ENCODE measurements at regions not wholly inside any gene's neighbourhood (a gene's known extent, or its start where the extent isn't known, plus 50 kb on each side); places are given as distances from the start of the nearest gene placed in this dataset.

DNA sequence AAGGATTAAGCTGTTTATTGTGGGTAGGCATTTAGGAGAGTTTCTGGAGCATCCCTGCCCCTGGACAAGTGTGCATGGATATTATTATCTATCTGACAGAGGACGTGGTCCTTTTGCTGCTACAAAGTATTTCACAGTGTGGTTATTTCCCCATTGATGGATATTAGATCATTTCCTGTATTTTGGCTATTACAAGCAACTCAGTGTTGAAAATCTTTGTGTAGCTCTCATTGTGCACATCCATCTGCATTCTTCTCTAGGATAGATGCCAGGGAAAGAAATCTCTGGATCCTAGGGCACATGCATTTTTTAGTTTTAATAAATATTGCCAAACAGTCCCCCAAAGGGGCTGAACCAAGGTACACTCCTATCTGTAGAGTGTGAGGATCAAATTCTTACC is 154.3 kb upstream of the SRRM4 start:
- H2AFZ ChIP-seq (ENCODE audit: insufficient read depth, low read length, poor library complexity): no peak overlapping the region
- no CpG with 5 or more reads among the region's 1 CpG for WGBS (ENCODE audit: extremely low coverage, insufficient coverage, insufficient read length)
- no peak overlapping the region for H2BK5ac ChIP-seq (ENCODE audit: low read depth, low read length, poor library complexity)
- no peak overlapping the region for H3K14ac ChIP-seq (ENCODE audit: low read length)
- no peak overlapping the region for H2AK5ac ChIP-seq (ENCODE audit: low read length)
- H2BK12ac ChIP-seq (ENCODE audit: low read length): no peak overlapping the region
- no peak for DNase-seq
- no peak overlapping the region for H3K18ac ChIP-seq (ENCODE audit: low read length)
- H3K9ac ChIP-seq (ENCODE audit: low read length): no peak overlapping the region
- no peak overlapping the region for H4K12ac ChIP-seq (ENCODE audit: low read depth, low read length)
- no peaks in the 10 kb centered on the region for H3K36me3 ChIP-seq (ENCODE audit: control insufficient read depth in 1 of 2, insufficient read depth in 2 of 2, low read length in 2 of 2)
- no peaks in the 10 kb centered on the region for H3K27me3 ChIP-seq (ENCODE audit: insufficient read depth, low read length)
- no peak overlapping the region for H4K8ac ChIP-seq (ENCODE audit: low read depth, low read length)
- H2BK120ac ChIP-seq (ENCODE audit: insufficient read depth, low read length, poor library complexity): no peak overlapping the region
- H3K23ac ChIP-seq (ENCODE audit: low read length): no peak overlapping the region
- no peaks in the 10 kb centered on the region for H3K9me3 ChIP-seq (ENCODE audit: insufficient read depth, low read depth, low read length)
- no peak overlapping the region for H4K91ac ChIP-seq (ENCODE audit: low read depth, low read length)
- H3K4ac ChIP-seq (ENCODE audit: low read depth, low read length): no peak overlapping the region
- no peak overlapping the region for H3K4me3 ChIP-seq (ENCODE audit: low read depth, low read length)
- no peak overlapping the region for H3K4me2 ChIP-seq (ENCODE audit: low read length)
- no peak overlapping the region for H3K27ac ChIP-seq (ENCODE audit: low read depth, low read length)
- H3K79me1 ChIP-seq (ENCODE audit: low read length): no peaks in the 10 kb centered on the region
- H3K79me2 ChIP-seq (ENCODE audit: control insufficient read depth, insufficient read depth, low read length, poor library complexity): no peaks in the 10 kb centered on the region
- no peaks in the 10 kb centered on the region for H3K4me1 ChIP-seq (ENCODE audit: control insufficient read depth in 1 of 2, insufficient read depth in 2 of 2, low read length in 2 of 2)

DNA sequence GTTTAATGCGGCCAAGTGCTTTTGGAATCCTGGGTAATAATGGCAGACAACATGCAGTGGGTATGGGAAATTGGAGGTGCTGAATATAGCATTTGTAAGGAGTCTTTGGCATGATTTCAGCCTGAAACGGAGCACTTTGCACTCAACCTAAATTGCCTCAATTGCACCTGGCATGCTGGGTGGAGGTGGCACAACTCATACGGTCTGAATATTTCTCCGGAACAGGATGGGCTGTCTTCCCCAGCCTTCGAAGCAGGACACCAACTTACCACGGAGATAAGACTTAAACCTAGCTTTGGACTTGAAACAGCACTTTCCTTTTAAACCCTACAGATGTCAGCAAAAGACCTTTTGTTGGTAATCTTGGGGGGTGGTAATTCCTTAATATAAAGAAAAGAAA is 153.7 kb upstream of the SRRM4 start:
- no peaks in the 10 kb centered on the region for H3K79me2 ChIP-seq (ENCODE audit: control insufficient read depth, insufficient read depth, low read length, poor library complexity)
- no peaks in the 10 kb centered on the region for H3K27me3 ChIP-seq (ENCODE audit: insufficient read depth, low read length)
- H3K14ac ChIP-seq (ENCODE audit: low read length): no peak overlapping the region
- H2AFZ ChIP-seq (ENCODE audit: insufficient read depth, low read length, poor library complexity): no peak overlapping the region
- no peak overlapping the region for H4K8ac ChIP-seq (ENCODE audit: low read depth, low read length)
- H4K12ac ChIP-seq (ENCODE audit: low read depth, low read length): no peak overlapping the region
- H3K9ac ChIP-seq (ENCODE audit: low read length): no peak overlapping the region
- no peak overlapping the region for H3K4me2 ChIP-seq (ENCODE audit: low read length)
- H3K36me3 ChIP-seq (ENCODE audit: control insufficient read depth in 1 of 2, insufficient read depth in 2 of 2, low read length in 2 of 2): no peaks in the 10 kb centered on the region
- no peaks in the 10 kb centered on the region for H3K79me1 ChIP-seq (ENCODE audit: low read length)
- no peak overlapping the region for H3K4me3 ChIP-seq (ENCODE audit: low read depth, low read length)
- H3K27ac ChIP-seq (ENCODE audit: low read depth, low read length): no peak overlapping the region
- H3K4ac ChIP-seq (ENCODE audit: low read depth, low read length): no peak overlapping the region
- H2BK120ac ChIP-seq (ENCODE audit: insufficient read depth, low read length, poor library complexity): no peak overlapping the region
- no peak overlapping the region for H3K18ac ChIP-seq (ENCODE audit: low read length)
- H3K4me1 ChIP-seq (ENCODE audit: control insufficient read depth in 1 of 2, insufficient read depth in 2 of 2, low read length in 2 of 2): no peaks in the 10 kb centered on the region
- no peak for DNase-seq
- H2BK5ac ChIP-seq (ENCODE audit: low read depth, low read length, poor library complexity): no peak overlapping the region
- no peak overlapping the region for H4K91ac ChIP-seq (ENCODE audit: low read depth, low read length)
- no peak overlapping the region for H2AK5ac ChIP-seq (ENCODE audit: low read length)
- H2BK12ac ChIP-seq (ENCODE audit: low read length): no peak overlapping the region
- H3K9me3 ChIP-seq (ENCODE audit: insufficient read depth, low read depth, low read length): no peaks in the 10 kb centered on the region
- no CpG with 5 or more reads among the region's 6 CpGs for WGBS (ENCODE audit: extremely low coverage, insufficient coverage, insufficient read length)
- H3K23ac ChIP-seq (ENCODE audit: low read length): no peak overlapping the region

DNA sequence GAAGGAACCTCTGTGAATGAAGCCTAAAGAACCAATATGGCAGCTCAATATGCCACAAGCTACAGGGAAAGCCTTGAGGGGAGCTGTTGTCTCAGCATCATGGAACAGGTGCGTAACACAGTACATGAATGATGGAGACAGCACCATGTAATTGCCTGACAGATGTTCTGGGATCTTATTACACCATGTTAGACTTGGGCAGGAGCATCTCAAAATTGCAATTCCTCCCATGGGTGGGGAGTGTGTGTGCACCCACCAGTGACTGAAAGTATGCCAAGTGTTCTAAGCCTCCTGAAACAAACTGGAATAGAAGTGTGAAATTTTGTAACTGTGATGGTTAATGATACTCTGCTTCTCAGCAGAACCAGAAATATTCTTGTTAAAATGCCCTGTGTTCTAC is 151.0 kb upstream of the SRRM4 start:
- Histone ChIP-seq H3K9ac (ENCODE audit: low read length) (no peak overlapping the region), H3K4me3 (ENCODE audit: low read depth, low read length) (no peak overlapping the region), H3K4ac (ENCODE audit: low read depth, low read length) (no peak overlapping the region), H3K4me2 (ENCODE audit: low read length) (no peak overlapping the region), H3K4me1 (ENCODE audit: control insufficient read depth in 1 of 2, insufficient read depth in 2 of 2, low read length in 2 of 2) (no peaks in the 10 kb centered on the region), H2BK5ac (ENCODE audit: low read depth, low read length, poor library complexity) (no peak overlapping the region), H3K79me1 (ENCODE audit: low read length) (no peaks in the 10 kb centered on the region), H3K79me2 (ENCODE audit: control insufficient read depth, insufficient read depth, low read length, poor library complexity) (no peaks in the 10 kb centered on the region), H3K18ac (ENCODE audit: low read length) (no peak overlapping the region), H4K8ac (ENCODE audit: low read depth, low read length) (no peak overlapping the region), H3K9me3 (ENCODE audit: insufficient read depth, low read depth, low read length) (no peaks in the 10 kb centered on the region), H2AFZ (ENCODE audit: insufficient read depth, low read length, poor library complexity) (no peak overlapping the region), H4K12ac (ENCODE audit: low read depth, low read length) (no peak overlapping the region), H3K27me3 (ENCODE audit: insufficient read depth, low read length) (no peaks in the 10 kb centered on the region), H3K27ac (ENCODE audit: low read depth, low read length) (no peak overlapping the region), H3K23ac (ENCODE audit: low read length) (no peak overlapping the region), H3K36me3 (ENCODE audit: control insufficient read depth in 1 of 2, insufficient read depth in 2 of 2, low read length in 2 of 2) (no peaks in the 10 kb centered on the region), H2BK120ac (ENCODE audit: insufficient read depth, low read length, poor library complexity) (no peak overlapping the region), H3K14ac (ENCODE audit: low read length) (no peak overlapping the region), H2AK5ac (ENCODE audit: low read length) (no peak overlapping the region), H2BK12ac (ENCODE audit: low read length) (no peak overlapping the region), H4K91ac (ENCODE audit: low read depth, low read length) (no peak overlapping the region)
- no peak for DNase-seq
- no CpG with 5 or more reads among the region's 1 CpG for WGBS (ENCODE audit: extremely low coverage, insufficient coverage, insufficient read length)

DNA sequence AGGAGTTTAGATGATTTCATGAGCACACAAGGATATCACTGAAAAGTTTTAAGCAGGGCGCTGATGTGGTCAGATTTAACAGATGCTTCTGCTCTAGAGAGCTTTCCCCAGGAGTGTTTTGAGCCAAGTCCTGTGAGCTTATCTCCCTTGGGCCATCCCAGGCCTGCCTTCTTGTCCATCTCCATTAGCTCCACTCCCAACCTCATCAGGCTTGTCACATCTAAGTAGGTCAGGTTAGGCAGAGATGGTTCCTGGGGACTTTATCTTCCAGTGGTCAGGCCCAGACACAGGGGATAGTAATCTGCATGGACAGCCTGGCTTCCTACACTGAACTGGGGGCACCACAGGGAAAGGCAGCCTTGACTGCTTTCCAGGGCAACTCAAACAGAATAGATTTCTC is 145.4 kb upstream of the SRRM4 start:
- Histone ChIP-seq H2BK5ac (ENCODE audit: low read depth, low read length, poor library complexity) (no peak overlapping the region), H3K23ac (ENCODE audit: low read length) (no peak overlapping the region), H3K9me3 (ENCODE audit: insufficient read depth, low read depth, low read length) (no peaks in the 10 kb centered on the region), H3K27me3 (ENCODE audit: insufficient read depth, low read length) (no peaks in the 10 kb centered on the region), H3K36me3 (ENCODE audit: control insufficient read depth in 1 of 2, insufficient read depth in 2 of 2, low read length in 2 of 2) (no peaks in the 10 kb centered on the region), H2BK12ac (ENCODE audit: low read length) (no peak overlapping the region), H3K4me2 (ENCODE audit: low read length) (no peak overlapping the region), H4K8ac (ENCODE audit: low read depth, low read length) (no peak overlapping the region), H3K79me1 (ENCODE audit: low read length) (no peaks in the 10 kb centered on the region), H3K4ac (ENCODE audit: low read depth, low read length) (no peak overlapping the region), H3K14ac (ENCODE audit: low read length) (no peak overlapping the region), H2AK5ac (ENCODE audit: low read length) (no peak overlapping the region), H3K79me2 (ENCODE audit: control insufficient read depth, insufficient read depth, low read length, poor library complexity) (no peaks in the 10 kb centered on the region), H3K4me1 (ENCODE audit: control insufficient read depth in 1 of 2, insufficient read depth in 2 of 2, low read length in 2 of 2) (no peaks in the 10 kb centered on the region), H3K18ac (ENCODE audit: low read length) (no peak overlapping the region), H4K91ac (ENCODE audit: low read depth, low read length) (no peak overlapping the region), H3K9ac (ENCODE audit: low read length) (no peak overlapping the region), H4K12ac (ENCODE audit: low read depth, low read length) (no peak overlapping the region), H2AFZ (ENCODE audit: insufficient read depth, low read length, poor library complexity) (no peak overlapping the region), H2BK120ac (ENCODE audit: insufficient read depth, low read length, poor library complexity) (no peak overlapping the region), H3K4me3 (ENCODE audit: low read depth, low read length) (no peak overlapping the region), H3K27ac (ENCODE audit: low read depth, low read length) (no peak overlapping the region)
- DNase-seq: no peak
- WGBS (ENCODE audit: extremely low coverage, insufficient coverage, insufficient read length): no CpG with 5 or more reads among the region's 1 CpG

DNA sequence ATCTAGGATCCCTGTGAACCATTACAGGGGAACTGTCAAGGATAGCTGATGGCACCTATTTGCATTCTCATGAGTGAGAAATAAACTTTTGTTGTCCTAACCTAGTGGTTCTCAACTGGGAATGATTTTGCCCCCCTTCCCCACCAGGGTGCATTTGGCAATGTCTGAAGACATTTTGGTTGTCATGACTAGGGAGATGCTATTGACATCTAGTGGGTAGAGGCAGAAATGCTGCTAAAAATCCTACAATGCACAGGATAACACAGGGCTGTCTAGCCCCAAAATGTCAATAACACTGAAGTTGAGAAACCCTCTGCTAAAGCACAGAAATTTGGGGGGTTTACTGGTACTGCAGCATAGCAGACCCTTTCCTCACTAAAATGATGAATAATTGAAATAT is 140.9 kb upstream of the SRRM4 start:
- peak in 1 of 2 donors; percentile 13 for DNase-seq
- no peak overlapping the region for H3K4me3 ChIP-seq (ENCODE audit: low read depth, low read length)
- no peaks in the 10 kb centered on the region for H3K79me1 ChIP-seq (ENCODE audit: low read length)
- H3K14ac ChIP-seq (ENCODE audit: low read length): no peak overlapping the region
- H2AK5ac ChIP-seq (ENCODE audit: low read length): no peak overlapping the region
- no peak overlapping the region for H3K18ac ChIP-seq (ENCODE audit: low read length)
- H3K27ac ChIP-seq (ENCODE audit: low read depth, low read length): no peak overlapping the region
- no peak overlapping the region for H3K4ac ChIP-seq (ENCODE audit: low read depth, low read length)
- H4K12ac ChIP-seq (ENCODE audit: low read depth, low read length): no peak overlapping the region
- H3K9me3 ChIP-seq (ENCODE audit: insufficient read depth, low read depth, low read length): no peaks in the 10 kb centered on the region
- no peaks in the 10 kb centered on the region for H3K4me1 ChIP-seq (ENCODE audit: control insufficient read depth in 1 of 2, insufficient read depth in 2 of 2, low read length in 2 of 2)
- H4K8ac ChIP-seq (ENCODE audit: low read depth, low read length): no peak overlapping the region
- no peak overlapping the region for H2BK5ac ChIP-seq (ENCODE audit: low read depth, low read length, poor library complexity)
- H3K36me3 ChIP-seq (ENCODE audit: control insufficient read depth in 1 of 2, insufficient read depth in 2 of 2, low read length in 2 of 2): no peaks in the 10 kb centered on the region
- no peak overlapping the region for H3K9ac ChIP-seq (ENCODE audit: low read length)
- H2BK120ac ChIP-seq (ENCODE audit: insufficient read depth, low read length, poor library complexity): no peak overlapping the region
- H2AFZ ChIP-seq (ENCODE audit: insufficient read depth, low read length, poor library complexity): no peak overlapping the region
- no peak overlapping the region for H4K91ac ChIP-seq (ENCODE audit: low read depth, low read length)
- H3K23ac ChIP-seq (ENCODE audit: low read length): no peak overlapping the region
- H2BK12ac ChIP-seq (ENCODE audit: low read length): no peak overlapping the region
- no peaks in the 10 kb centered on the region for H3K27me3 ChIP-seq (ENCODE audit: insufficient read depth, low read length)
- no peaks in the 10 kb centered on the region for H3K79me2 ChIP-seq (ENCODE audit: control insufficient read depth, insufficient read depth, low read length, poor library complexity)
- no peak overlapping the region for H3K4me2 ChIP-seq (ENCODE audit: low read length)

All from trophoblast cell (in vitro differentiated cells and primary cell).